DMS114 treated with DMSO at 0.1 percent for 48 hours (cell line): ENCODE measurements at regions not wholly inside any gene's neighbourhood (a gene's known extent, or its start where the extent isn't known, plus 50 kb on each side); places are given as distances from the start of the nearest gene placed in this dataset.
"Not testable (repeated sequence)": the region's sequence is repeated elsewhere in the genome, so short reads cannot be mapped to it uniquely, and the experiment has no call there.

Source experiments
- DNase-seq: peaks from one replicate; lab custom pipeline; 2025; ENCODE audit not compliant: unreplicated experiment; lab: John Stamatoyannopoulos, UW

DNA sequence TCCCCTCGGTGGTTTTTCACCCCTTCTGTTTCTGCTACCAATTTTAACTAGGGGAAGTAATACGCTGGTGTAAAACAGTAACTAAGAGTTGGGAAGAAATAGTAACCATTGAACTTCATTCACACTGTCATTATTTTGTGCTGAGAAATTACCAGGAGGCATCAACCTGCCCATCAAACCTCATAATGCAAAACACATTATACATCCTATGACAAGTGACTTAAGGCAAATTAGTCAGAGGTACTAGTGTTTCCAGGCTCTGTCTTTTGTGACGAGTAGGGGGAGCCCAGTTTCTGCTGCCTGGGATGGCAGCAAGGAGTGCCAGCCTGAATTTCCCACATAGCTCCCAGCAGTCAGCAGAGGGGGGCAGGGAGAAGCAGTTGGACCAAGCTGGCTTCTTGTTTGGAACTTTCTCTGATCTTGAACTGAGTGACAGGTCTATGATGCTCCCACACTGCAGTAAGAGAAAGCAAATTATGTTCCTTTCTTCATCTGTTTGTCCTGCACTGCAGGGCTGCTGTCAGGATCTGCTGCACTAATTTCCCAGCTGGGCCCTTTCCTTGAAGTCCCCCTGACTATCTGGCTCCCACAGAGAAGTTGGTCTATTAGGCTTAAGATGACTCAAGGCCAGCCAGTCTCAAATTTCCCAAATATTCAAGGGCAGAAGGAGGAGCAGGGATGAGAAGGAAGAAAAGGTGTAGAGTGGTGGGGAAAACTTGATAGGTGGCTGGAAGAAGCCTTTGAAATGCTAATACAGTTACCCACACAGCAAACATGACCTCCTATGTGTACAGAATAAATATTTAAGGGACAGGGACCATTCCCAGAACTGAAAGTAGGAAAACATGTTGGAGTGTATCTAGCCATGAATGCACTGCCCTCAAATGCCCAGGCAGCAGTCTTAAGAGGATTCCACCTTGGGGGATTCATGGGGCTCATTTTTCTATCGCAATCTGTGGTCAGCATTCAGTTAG, 322.8 kb downstream of the SEC16B start:
- no peak for DNase-seq

DNA sequence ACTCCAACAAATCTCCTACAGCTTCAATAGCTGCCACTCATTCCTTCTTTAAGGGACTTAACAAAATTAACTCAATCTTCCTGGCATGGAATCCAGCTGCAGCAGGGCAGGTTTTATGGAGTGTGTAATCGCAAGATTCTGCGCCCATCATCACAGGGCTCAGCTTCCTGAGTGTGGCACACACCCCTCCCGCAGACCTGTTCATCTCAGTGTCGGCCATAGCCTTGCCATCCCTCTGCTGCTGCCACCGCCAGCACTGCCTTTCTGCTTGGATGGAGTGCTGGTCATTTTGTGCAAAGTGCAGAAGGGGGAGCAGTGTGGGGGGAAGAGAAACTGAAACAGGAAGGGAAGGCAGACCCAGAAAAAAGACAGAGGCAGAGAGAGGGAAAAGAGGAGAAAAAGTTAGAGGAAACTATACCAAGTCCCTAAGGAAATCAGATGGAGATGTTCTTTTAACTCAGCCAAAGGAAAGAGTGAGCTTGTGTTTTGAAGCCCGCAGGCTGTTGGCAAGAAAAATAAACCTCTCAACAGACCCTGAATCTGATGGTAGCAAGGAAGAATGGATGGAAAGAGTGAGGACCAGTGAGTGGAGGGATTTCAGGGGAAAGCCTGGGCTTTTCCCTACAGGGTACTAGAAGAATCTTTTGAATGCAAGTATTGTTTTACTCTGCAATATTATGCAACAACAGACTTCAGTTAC, 324.2 kb downstream of the SEC16B start:
- no peak for DNase-seq

- no peak for DNase-seq
These were observed 329.2 kb downstream of the SEC16B start for GRCh38 chr1:177640687-177641086.

DNA sequence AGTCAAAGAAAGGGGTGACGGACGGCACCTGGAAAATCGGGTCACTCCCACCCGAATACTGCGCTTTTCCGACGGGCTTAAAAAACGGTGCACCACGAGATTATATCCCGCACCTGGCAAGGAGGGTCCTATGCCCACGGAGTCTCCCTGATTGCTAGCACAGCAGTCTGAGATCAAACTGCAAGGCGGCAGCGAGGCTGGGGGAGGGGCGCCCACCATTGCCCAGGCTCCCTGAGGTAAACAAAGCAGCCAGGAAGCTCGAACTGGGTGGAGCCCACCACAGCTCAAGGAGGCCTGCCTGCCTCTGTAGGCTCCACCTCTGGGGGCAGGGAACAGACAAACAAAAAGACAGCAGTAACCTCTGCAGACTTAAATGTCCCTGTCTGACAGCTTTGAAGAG, 335.7 kb downstream of the SEC16B start:
- not testable (repeated sequence) for DNase-seq

DNA sequence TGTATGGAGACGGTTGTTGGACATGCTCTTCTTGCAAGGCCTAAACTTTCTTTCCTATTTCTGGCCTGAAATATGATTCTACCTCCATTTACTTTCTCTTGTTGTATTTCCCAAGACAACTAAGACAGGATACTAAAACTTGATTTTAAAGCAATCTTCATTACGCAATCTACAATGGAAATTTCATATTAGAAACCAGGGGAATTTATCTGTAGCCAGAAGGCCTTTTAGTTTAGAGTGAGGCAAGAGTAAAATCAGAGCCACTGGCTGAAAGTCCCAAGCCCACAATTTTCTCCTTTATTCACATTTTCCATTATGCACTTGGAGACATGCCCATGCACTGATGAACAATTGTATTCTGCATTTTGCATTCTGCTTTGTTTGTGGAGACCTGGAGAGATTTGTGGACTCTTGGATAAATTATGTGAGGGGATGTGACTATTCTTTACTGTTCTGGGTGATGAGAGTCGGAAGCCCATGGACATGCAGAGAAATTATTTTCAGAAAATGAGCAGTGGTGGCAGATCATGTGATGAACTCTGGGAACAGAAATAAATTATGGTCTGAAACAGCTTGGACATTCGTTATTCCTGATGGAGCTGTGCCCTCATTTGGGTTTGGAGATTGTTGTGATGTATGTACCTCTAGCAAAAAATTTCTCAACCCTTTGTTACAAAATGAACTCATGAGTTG, 336.8 kb downstream of the SEC16B start:
- no peak for DNase-seq

DNA sequence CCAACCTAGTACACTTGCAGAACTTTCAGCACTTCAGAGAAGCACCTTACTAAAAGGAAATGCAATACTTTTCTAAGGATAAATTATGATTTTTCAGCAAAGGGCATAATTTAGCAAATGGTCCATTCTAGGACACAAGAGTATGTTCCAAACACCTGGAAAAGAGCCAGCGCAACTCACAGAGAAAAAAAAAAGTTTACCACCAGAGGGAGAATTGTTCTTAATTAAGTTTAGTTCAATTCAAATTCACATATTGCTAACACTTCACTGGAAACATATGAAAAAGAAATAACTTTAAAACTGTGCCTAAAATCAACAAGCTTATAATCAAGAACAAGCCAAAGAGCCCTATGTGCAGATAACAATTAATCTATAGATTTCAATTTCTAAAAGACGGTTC, 338.1 kb downstream of the SEC16B start:
- DNase-seq = no peak

- DNase-seq = no peak
These were observed 340.3 kb downstream of the SEC16B start for GRCh38 chr1:177629526-177629925.

- no peak for DNase-seq
These were observed 342.5 kb downstream of the SEC16B start for GRCh38 chr1:177627148-177627910.

DNA sequence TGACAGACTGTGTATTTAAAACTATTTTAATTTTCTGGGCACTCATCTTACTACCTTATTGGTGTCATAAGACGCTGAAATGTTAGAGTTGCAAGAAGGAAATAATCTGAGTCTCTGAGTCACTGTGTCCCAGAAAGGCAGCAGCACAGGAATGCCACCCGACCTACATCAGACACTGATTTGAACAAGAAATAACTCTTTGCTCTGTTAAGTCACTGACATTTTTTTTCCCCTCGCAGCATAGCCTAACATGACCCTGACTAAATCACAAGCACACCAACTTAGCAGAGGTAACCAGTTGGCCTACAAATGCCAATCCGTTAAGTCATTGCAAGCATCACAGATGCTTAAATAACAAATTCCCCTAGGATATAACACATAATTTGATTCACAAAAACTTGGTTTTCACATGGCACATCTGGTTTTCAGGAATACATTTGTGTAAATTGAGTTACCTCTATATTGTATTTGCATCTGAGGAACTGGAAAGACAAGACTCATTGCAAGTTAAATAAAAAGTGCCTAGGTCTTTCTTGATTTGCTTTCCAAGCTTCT, 349.1 kb downstream of the SEC16B start:
- no peak for DNase-seq

DNA sequence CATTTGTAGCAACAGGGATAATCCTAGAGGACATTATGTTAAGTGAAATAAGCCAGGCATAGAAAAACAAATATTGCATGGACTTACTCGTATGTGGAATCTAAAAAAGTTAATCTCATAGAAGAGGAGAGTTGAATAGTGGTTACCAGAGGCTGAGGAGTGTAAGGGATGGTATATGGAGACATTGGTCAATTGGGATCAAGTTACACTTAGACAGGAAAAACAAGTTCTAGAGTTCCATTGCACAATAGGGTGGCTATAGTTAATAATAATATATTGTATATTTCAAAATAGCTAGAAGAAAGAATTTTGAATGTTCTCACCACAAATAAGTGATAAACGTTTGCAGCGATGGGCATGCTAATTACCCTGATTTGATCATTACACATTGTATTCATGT, 354.6 kb downstream of the SEC16B start:
- DNase-seq = no peak

- no peak for DNase-seq
These were observed 358.5 kb downstream of the SEC16B start for GRCh38 chr1:177611402-177611801.

- DNase-seq = no peak
These were observed 359.9 kb downstream of the SEC16B start for GRCh38 chr1:177609953-177610352.

GRCh38 chr1:177600936-177601335, 368.9 kb downstream of the SEC16B start:
- DNase-seq = no peak

DNA sequence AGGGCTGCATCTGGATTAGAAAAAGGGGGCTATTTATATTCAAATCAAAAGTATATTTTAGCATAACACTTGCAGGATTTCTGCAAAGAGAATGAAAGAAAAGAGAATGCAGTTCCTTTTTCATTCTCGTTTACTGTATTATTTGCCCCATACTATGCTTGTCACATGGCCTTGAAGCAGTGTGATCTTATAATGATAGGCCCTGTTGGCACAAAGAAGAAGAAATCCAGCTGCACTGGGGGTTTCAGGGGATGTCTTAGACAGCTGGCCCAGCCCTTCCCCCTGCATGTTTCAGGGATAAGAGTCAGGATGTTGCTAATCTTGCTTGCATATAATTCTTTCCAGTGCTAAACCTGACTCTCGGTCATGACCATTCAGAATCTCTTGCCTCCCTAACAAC, 369.5 kb downstream of the SEC16B start:
- no peak for DNase-seq

GRCh38 chr1:177597393-177597792, 372.5 kb downstream of the SEC16B start:
- DNase-seq = no peak

DNA sequence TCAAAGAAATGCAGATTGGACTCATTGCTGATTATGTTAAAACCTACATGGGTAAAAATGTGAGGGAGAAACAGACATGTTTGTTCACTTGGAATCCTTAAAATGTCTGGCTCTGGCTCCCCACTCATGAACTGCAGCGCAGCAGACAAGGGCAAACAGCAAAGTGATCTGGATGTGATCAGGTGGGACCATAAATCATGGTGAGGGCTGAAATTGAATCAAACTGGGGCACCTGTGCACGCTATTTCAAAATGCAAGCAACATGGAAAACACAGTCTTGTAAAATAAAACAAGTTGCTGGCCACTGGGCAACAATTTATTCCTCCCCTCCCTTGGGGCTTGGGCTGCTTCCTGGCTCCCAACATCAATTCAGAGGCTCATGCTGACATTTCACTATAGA, 373.4 kb downstream of the SEC16B start:
- no peak for DNase-seq

DNA sequence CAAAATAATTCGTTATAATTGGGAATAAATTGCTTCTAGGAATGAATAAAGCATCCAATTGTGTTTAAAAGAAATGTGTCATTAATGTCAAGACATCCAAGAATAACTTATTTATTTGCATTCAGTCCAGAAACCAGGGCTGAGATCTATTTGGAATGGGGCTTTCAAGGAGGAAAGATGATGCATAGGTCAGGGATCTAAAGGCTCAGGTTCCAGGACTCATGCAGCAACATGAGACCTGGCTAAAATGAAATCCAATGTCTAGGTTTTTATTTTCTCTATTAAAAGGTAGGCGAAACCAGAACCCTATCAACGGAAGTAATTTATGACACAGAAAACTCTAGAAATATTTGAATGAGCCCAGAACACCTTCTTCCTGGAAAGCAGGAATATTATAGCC, 376.8 kb downstream of the SEC16B start:
- DNase-seq = no peak

GRCh38 chr1:177592624-177593023, 377.2 kb downstream of the SEC16B start:
- DNase-seq = no peak

GRCh38 chr1:177591155-177591554, 378.7 kb downstream of the SEC16B start:
- DNase-seq = no peak

DNA sequence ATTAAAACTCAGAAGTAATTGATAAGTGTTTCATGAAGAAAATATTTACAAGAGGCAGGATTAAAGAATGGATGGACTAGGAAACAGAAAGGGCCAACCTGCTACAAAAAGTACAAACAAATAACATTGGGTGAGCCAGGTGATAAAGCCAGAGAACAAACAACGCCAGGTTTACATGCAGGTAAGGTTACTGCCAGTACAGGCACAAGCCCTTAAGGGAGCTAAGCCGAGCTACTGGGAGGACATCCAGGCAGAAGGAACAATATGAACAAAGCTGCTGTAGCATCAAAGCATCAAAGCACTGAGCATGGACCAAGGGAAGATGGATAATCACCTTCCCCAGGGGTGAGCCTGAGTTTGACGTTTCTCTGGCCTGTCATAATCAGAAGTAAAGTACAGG, 380.7 kb downstream of the SEC16B start:
- DNase-seq = no peak

- no peak for DNase-seq
These were observed 383.4 kb downstream of the SEC16B start for GRCh38 chr1:177586429-177586828.
